LNCaP clone FGC (cell line): ENCODE measurements at regions not wholly inside any gene's neighbourhood (a gene's known extent, or its start where the extent isn't known, plus 50 kb on each side); places are given as distances from the start of the nearest gene placed in this dataset.

Experiments used
- DNase-seq: peaks from one replicate; pipeline ENCODE4 v3.0.0-alpha.2; 2011; ENCODE audit warnings: low read depth
- H3K4me3 ChIP-seq: 2 replicates; pipeline ENCODE4 v1.5.1; 2011; ENCODE audit warnings: mild to moderate bottlenecking, low read depth, low read length, control low read depth
- TF ChIP-seq, protein P1 (sequence below): IDR thresholded peaks from 2 replicates; pipeline ENCODE4 v1.5.1; 2012; ENCODE audit warnings: mild to moderate bottlenecking; ENCODE audit not compliant: control insufficient read depth, insufficient read depth; ENCODE audit errors: extremely low read depth

DNA sequence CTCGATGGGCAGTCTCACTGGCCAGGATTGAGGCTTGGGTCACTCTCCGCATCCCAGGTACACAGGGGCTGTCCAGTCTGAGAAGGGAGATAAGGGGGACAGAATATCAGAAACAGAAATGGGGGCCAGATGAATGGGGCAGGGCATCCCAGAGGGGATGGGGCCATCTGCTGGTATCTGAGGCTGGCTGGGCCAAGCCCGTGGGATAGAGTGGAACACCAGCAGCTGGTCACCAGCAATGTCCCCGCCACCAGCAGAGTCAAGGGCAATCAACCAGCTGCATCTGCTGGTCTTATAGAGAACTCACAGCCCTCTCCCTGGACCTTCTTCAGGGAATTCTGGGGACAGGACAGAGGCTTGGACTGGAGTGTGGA is 128.8 kb upstream of the HAAO start:
- TF ChIP-seq, protein P1, sequence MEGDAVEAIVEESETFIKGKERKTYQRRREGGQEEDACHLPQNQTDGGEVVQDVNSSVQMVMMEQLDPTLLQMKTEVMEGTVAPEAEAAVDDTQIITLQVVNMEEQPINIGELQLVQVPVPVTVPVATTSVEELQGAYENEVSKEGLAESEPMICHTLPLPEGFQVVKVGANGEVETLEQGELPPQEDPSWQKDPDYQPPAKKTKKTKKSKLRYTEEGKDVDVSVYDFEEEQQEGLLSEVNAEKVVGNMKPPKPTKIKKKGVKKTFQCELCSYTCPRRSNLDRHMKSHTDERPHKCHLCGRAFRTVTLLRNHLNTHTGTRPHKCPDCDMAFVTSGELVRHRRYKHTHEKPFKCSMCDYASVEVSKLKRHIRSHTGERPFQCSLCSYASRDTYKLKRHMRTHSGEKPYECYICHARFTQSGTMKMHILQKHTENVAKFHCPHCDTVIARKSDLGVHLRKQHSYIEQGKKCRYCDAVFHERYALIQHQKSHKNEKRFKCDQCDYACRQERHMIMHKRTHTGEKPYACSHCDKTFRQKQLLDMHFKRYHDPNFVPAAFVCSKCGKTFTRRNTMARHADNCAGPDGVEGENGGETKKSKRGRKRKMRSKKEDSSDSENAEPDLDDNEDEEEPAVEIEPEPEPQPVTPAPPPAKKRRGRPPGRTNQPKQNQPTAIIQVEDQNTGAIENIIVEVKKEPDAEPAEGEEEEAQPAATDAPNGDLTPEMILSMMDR = no peak

DNA sequence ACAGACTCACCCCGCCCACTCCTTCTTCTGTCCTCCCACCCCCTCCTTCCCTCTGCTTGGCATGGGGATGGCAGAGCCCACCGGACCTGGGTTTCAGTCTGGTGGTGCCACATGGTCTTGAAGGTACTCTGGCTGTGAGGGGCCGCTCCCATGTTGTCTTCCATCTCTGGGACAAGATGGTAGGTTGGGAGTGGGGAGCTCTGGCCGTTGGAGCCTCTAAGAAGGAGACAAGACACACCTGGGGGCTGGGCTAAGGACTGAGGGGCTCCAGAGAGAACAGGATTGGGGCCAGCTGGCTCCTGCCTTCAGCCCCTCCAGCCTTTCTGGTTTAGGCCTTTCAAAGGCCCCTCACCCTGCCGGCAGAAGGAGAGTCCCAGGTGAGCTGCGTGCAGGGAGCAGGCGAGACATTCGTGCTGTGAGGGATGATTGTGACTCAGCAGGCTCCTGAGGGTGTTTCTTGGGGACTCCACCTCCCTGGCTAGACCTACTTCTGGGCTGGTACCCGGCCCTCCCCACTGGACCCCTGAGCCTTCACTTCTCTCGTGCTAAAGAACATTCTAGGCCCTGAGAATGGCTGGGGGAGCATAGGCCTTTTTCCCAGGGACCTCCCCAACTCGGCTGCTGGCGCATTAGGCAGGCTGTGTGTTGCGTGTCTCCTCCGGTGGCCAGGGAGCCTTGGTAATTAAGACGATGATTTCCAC is 128.2 kb upstream of the HAAO start:
- H3K4me3 ChIP-seq = no peak overlapping the region
- TF ChIP-seq, protein P1 = no peak
- no peak for DNase-seq

More for the DNA sequence above, 128.8 kb upstream of the HAAO start:
- no peak for DNase-seq
- H3K4me3 ChIP-seq = no peak overlapping the region

DNA sequence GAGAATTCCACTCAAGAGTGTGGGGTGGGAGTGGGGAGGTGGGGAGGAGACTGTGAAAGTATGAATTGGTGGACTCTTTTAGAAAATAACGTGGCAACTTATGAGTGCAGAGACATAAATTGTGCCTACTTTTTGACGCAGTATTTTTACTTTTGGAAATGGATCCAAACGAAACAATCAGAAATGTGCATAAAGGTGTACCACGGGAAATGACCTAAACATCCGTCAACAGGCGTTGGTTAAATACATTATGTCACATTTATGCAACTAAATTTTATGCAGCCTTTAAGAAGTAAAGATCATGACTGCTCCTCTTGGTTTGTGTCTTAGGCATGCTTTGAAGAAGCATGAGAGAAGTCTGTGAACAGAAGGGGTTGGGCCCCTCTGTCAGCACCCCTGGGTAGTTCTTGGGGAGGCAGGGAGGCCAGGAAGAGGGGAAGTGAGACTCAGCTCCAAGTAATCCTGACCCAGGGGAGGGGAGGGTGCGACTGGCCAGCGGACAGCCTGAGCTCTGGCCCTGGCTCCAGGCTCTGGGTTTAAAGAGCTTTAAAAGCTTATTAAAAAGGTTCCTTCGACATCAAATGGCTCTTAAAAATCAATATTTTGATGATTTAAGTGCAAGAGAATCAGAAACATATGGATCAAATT is 126.4 kb upstream of the HAAO start:
- H3K4me3 ChIP-seq = no peak overlapping the region
- TF ChIP-seq, protein P1 = no peak
- DNase-seq = no peak

DNA sequence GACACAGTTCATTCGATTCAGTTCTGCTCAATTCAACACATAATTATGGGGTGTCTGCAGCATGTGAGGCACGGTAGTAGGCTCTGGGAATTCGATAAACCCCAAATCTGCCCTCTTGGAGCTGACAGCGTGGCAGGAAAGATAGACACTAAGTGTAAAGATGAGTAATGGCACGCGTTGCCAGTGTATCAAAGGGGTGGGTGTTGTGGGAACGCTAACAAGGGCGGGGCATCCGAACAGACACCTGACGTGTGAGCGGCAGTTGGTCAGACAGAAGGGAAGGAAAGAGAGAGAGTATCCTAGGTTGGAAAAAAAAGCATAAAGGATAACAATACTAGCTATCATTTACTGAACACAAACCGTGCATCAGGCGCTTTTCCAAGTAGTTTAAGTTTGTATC is 125.7 kb upstream of the HAAO start:
- no peak for DNase-seq
- H3K4me3 ChIP-seq = no peak overlapping the region
- TF ChIP-seq, protein P1 = no peak

DNA sequence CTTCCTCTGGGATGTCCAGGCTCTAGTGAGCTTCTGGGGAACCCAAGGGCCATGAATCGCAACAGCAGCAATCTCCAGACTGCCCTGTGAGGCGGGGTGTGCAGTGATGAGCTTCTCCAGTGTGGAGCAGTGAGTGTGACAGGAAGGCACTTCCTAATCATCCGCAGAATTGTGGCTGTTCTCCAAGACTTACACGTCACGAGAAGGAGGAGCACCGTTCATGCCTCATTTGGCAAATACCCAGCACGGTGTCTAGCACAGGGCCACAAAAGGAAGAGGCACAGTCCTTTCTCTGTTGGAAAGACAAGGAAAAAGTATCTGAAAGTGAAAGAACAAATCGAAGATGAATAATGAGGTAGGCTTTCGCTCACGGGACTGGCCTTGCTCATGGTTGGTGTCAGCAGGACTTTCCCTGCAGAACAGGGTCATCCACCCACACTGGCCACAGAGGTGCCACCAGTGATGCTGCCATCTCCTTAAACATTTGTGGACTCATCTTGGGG is 125.1 kb upstream of the HAAO start:
- DNase-seq = no peak
- TF ChIP-seq, protein P1 = no peak
- no peak overlapping the region for H3K4me3 ChIP-seq

DNA sequence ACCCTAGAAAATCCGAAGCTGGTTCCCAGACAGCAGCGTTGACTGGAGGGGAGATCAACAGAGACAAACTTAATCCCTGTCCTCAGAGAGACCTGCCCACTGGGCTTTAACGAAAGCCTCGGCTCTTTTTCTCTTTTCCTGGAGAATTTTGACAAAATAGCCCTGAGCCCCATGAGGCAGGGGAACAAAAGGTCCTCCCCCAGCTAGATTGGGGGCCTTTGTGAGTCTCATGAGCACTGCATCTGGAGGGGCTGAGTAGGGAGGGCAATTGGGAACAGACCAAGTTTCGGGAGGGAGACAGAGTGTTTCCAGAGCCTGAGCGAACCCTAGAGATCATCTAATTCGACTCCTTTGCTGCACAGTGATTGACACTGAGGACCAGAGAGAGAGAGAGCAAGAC is 123.9 kb upstream of the HAAO start:
- H3K4me3 ChIP-seq = no peak overlapping the region
- DNase-seq = no peak
- TF ChIP-seq, protein P1 = no peak
